Body of pancreas (tissue), 4 donors: ENCODE measurements at regions not wholly inside any gene's neighbourhood (a gene's known extent, or its start where the extent isn't known, plus 50 kb on each side); places are given as distances from the start of the nearest gene placed in this dataset.

ENCODE experiments used
- ATAC-seq: fragments of 150-250 bp; one replicate; pipeline ENCODE4 v1.9.1; 2016
- DNase-seq, 4 donors: peaks; one replicate each; pipeline ENCODE4 v3.0.0-alpha.2; 2019
- H3K27ac ChIP-seq, 4 donors: fragments of 200-600 bp; sonication (generic); 1 replicate in 3 of 4; 2 replicates in 1 of 4; pipeline versions ENCODE4 v1.5.1 to v1.6.1; 2016 to 2019; ENCODE audit warnings: mild to moderate bottlenecking in 1 of 4, mixed read lengths in 1 of 4, moderate library complexity in 1 of 4
- H3K27me3 ChIP-seq, 2 donors: fragments of 200-600 bp; sonication (generic); one replicate each; pipeline ENCODE4 v1.6.0; 2016; ENCODE audit warnings: mild to moderate bottlenecking in 1 of 2
- H3K36me3 ChIP-seq, 2 donors: fragments of 200-600 bp; sonication (generic); replicated peaks in 1 of 2; 2 replicates each; pipeline ENCODE4 v1.5.1; 2016; ENCODE audit warnings: low read depth in 2 of 2; ENCODE audit not compliant: insufficient read depth in 1 of 2
- H3K4me1 ChIP-seq: fragments of 200-600 bp; sonication (generic); one replicate; pipeline ENCODE4 v1.6.0; 2016
- H3K4me3 ChIP-seq, 2 donors: fragments of 200-600 bp; sonication (generic); 1 replicate in 1 of 2; 2 replicates in 1 of 2; pipeline ENCODE4 v1.5.1; 2016 to 2019
- H3K9me3 ChIP-seq, 3 donors: fragments of 200-600 bp; sonication (generic); 1 replicate in 2 of 3; 2 replicates in 1 of 3; pipeline ENCODE4 v1.5.1; 2016
- CTCF ChIP-seq, 7 experiments: fragments of 450-650 bp in 4 of 7; fragments of 200-600 bp in 3 of 7; sonication (generic) in 3 of 7; IDR thresholded peaks; one replicate each; pipeline ENCODE4 v1.5.1; 2016 to 2019; ENCODE audit warnings: antibody characterized with exemption in 7 of 7
- POLR2A ChIP-seq, 3 donors: fragments of 450-650 bp; IDR thresholded peaks; one replicate each; pipeline ENCODE4 v1.6.1; 2016; ENCODE audit warnings: antibody characterized with exemption in 3 of 3, mild to moderate bottlenecking in 2 of 3
- WGBS, 2 donors: methylation state at CpG; one replicate each; pipeline ENCODE4 v1.1.5; 2017; 5-methylcytosine and 5-hydroxymethylcytosine counted together
- intact Hi-C: fragments of 100-400 bp; cut with DNase I; formaldehyde crosslinking; loops from one replicate; pipeline ENCODE4 v1.15.1; 2023

GRCh38 chr22:49663823-49664222, 163.8 kb downstream of the BRD1 start:
- H3K27ac ChIP-seq: no peak overlapping the region
- DNase-seq: peak in 1 of 4 donors; percentile 5
- no peaks in the 10 kb centered on the region for H3K9me3 ChIP-seq
- TF ChIP-seq POLR2A (IDR thresholded peaks at IDR 0.05) (no peak), CTCF (IDR thresholded peaks at IDR 0.05) (no peak)
- 54 to 65% methylated on average over 3 to 7 of the region's 7 CpGs for WGBS, 2 donors
- peaks cover 0 to 6% of the 10 kb centered on the region in 2 donors for H3K27me3 ChIP-seq
- no peaks in the 10 kb centered on the region for H3K36me3 ChIP-seq
- no peaks in the 10 kb centered on the region for H3K4me1 ChIP-seq
- intact Hi-C loops: no loop called here
- no peak for ATAC-seq
- no peak overlapping the region for H3K4me3 ChIP-seq

GRCh38 chr22:49663311-49663711, 164.4 kb downstream of the BRD1 start:
- Histone ChIP-seq H3K27ac (no peak overlapping the region), H3K36me3 (no peaks in the 10 kb centered on the region), H3K27me3 (peaks cover 0 to 6% of the 10 kb centered on the region in 2 donors), H3K4me3 (no peak overlapping the region), H3K9me3 (no peaks in the 10 kb centered on the region), H3K4me1 (no peaks in the 10 kb centered on the region)
- DNase-seq (peak in 1 of 4 donors; percentile 8), ATAC-seq (no peak)
- TF ChIP-seq CTCF (IDR thresholded peaks at IDR 0.05) (no peak), POLR2A (IDR thresholded peaks at IDR 0.05) (no peak)
- WGBS, 2 donors: 52 to 70% methylated on average over 8 to 17 of the region's 17 CpGs
- intact Hi-C loops: no loop called here

GRCh38 chr22:49662681-49663080, 165.0 kb downstream of the BRD1 start:
- whole genome bisulfite sequencing, 2 donors: 51 to 59% methylated on average over 15 to 18 of the region's 18 CpGs
- ATAC-seq (no peak), DNase-seq (peak in 1 of 4 donors; percentile 2)
- intact Hi-C loops: no loop called here
- Histone ChIP-seq H3K9me3 (no peaks in the 10 kb centered on the region), H3K36me3 (no peaks in the 10 kb centered on the region), H3K4me3 (no peak overlapping the region), H3K4me1 (no peaks in the 10 kb centered on the region), H3K27ac (no peak overlapping the region), H3K27me3 (peaks cover 0 to 6% of the 10 kb centered on the region in 2 donors)
- TF ChIP-seq POLR2A (IDR thresholded peaks at IDR 0.05) (no peak), CTCF (IDR thresholded peaks at IDR 0.05) (no peak)

- intact Hi-C loops: no loop called here
- 65 to 67% methylated on average over 33 to 34 of the region's 40 CpGs for WGBS, 2 donors
- DNase-seq (peak in 1 of 4 donors; percentile 4), ATAC-seq (no peak)
- Histone ChIP-seq H3K27me3 (peaks cover 0 to 6% of the 10 kb centered on the region in 2 donors), H3K36me3 (no peaks in the 10 kb centered on the region), H3K4me1 (no peaks in the 10 kb centered on the region), H3K4me3 (no peak overlapping the region), H3K9me3 (no peaks in the 10 kb centered on the region), H3K27ac (no peak overlapping the region)
- no peak for TF ChIP-seq CTCF (IDR thresholded peaks at IDR 0.05)
- TF ChIP-seq POLR2A (IDR thresholded peaks at IDR 0.05): no peak
These were observed 166.6 kb downstream of the BRD1 start for GRCh38 chr22:49660794-49661781.
